Activated naive CD4-positive, alpha-beta T cell treated with anti-CD3 and anti-CD28 coated beads, Interleukin-2, amount 50 U/mL, for 72 hours (primary cell): ENCODE measurements at regions not wholly inside any gene's neighbourhood (a gene's known extent, or its start where the extent isn't known, plus 50 kb on each side); places are given as distances from the start of the nearest gene placed in this dataset.

Experiments
- ATAC-seq, 2 donors: fragments of 150-1000 bp; cut with Tn5 transposase; 2 replicates each; pipeline ENCODE4 v1.10.0; 2021; ENCODE audit warnings: mild to moderate bottlenecking in 2 of 2, moderate library complexity in 2 of 2
- DNase-seq, 2 donors: peaks; one replicate each; pipeline ENCODE4 v3.0.0; 2021 to 2022; ENCODE audit warnings: low spot score in 2 of 2
- H3K27ac Mint-ChIP-seq, 2 donors: one replicate each; pipeline ENCODE4 v1.8.0; 2022; ENCODE audit warnings: mild to moderate bottlenecking in 2 of 2, mixed read lengths in 2 of 2
- H3K36me3 Mint-ChIP-seq, 2 donors: one replicate each; pipeline ENCODE4 v1.8.0; 2022; ENCODE audit warnings: mixed read lengths in 2 of 2
- H3K9me3 Mint-ChIP-seq, 2 donors: one replicate each; pipeline ENCODE4 v1.8.0; 2022; ENCODE audit warnings: mixed read lengths in 2 of 2

- H3K9me3 Mint-ChIP-seq = peaks cover 19 to 22% of the 10 kb centered on the region in 2 donors
- no peak for ATAC-seq
Measured at GRCh38 chr2:75277111-75277510, 77.8 kb upstream of the TACR1 start.

GRCh38 chr2:75276093-75277029, 77.0 kb upstream of the TACR1 start:
- no peak for ATAC-seq
- Mint-ChIP-seq H3K27ac (no peak overlapping the region), H3K9me3 (peaks cover 15 to 22% of the 10 kb centered on the region in 2 donors), H3K36me3 (peaks cover 0 to 53% of the 10 kb centered on the region in 2 donors)
- no peak for DNase-seq

More at GRCh38 chr2:75277111-75277510, 77.8 kb upstream of the TACR1 start:
- Mint-ChIP-seq H3K27ac (no peak overlapping the region), H3K36me3 (peaks cover 0 to 51% of the 10 kb centered on the region in 2 donors)
- DNase-seq = no peak

DNA sequence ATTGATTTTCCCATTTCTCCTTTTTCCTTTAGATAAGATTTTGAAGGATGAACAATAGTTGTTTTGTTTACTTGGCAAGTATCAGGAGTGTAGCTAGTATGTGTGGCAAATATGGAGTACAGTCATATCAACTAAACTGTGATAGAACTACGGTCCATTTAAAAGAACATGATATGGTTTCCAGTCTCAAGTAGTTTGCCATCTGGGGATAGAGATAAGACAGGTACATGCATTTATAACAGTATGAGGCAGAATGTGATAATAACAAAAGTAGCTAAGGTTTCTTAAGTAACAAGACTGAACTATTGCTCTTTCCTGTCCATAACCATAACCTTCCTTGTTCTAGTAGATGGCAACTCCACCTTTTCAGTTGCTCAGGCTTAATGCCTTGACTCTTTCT, 75.6 kb upstream of the TACR1 start:
- Mint-ChIP-seq H3K36me3 (peaks cover 0 to 61% of the 10 kb centered on the region in 2 donors), H3K27ac (no peak overlapping the region), H3K9me3 (peaks cover 18 to 30% of the 10 kb centered on the region in 2 donors)
- DNase-seq (no peak), ATAC-seq (no peak)

- Mint-ChIP-seq H3K9me3 (peaks cover 26 to 29% of the 10 kb centered on the region in 2 donors), H3K27ac (no peak overlapping the region), H3K36me3 (peaks cover 0 to 35% of the 10 kb centered on the region in 2 donors)
- ATAC-seq = no peak
- DNase-seq = no peak
Measured at GRCh38 chr2:75268112-75268511, 68.8 kb upstream of the TACR1 start.

DNA sequence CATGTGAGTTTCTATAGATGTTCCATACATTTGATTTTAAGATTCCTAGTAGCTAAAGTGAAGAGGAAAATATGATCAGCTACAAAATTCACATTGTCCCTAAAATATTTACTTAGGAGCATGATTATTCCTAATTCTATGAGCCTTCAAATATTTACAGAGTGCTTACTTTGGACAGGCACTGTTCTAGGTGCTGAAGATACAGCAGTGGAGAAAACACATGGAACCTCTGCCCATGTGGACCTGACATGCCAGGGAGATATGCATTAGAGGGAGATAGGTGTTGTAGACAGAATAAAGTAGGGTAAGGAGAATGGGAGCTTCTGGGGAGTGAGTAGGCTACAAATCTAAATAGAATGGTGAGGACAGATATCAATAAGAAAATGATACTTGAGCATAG, 62.6 kb upstream of the TACR1 start:
- Mint-ChIP-seq H3K36me3 (peaks cover 0 to 33% of the 10 kb centered on the region in 2 donors), H3K9me3 (peaks cover 39 to 44% of the 10 kb centered on the region in 2 donors), H3K27ac (no peak overlapping the region)
- DNase-seq (no peak), ATAC-seq (no peak)

- H3K36me3 Mint-ChIP-seq = peaks cover 0 to 28% of the 10 kb centered on the region in 2 donors
- no peak overlapping the region for H3K27ac Mint-ChIP-seq
- ATAC-seq (no peak), DNase-seq (no peak)
- H3K9me3 Mint-ChIP-seq = peaks cover 39 to 40% of the 10 kb centered on the region in 2 donors
Measured at GRCh38 chr2:75260946-75261345, 61.6 kb upstream of the TACR1 start.

DNA sequence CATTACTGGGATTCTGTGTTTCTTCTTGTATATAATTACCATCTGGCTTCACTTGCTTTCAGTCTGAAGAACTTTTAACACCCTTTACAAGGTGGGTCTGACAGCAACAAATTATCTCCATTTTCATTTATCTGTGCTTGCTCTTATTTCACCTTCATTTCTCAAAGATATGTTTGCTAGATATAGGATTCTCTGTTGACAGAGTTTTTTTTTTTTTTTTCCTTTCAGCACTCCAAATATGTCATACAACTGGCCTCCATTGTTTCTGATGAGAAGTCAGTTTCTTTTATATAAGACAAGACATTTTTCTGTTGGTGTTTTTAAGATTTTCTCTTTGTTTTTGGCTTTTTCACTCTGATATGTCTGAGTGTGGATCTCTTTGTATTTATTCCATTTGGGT, 59.3 kb upstream of the TACR1 start:
- ATAC-seq (no peak), DNase-seq (no peak)
- Mint-ChIP-seq H3K36me3 (peaks cover 0 to 18% of the 10 kb centered on the region in 2 donors), H3K9me3 (peaks cover 28 to 30% of the 10 kb centered on the region in 2 donors), H3K27ac (no peak overlapping the region)

- no peak overlapping the region for H3K27ac Mint-ChIP-seq
- no peak for ATAC-seq
- peaks cover 0 to 14% of the 10 kb centered on the region in 2 donors for H3K36me3 Mint-ChIP-seq
- H3K9me3 Mint-ChIP-seq = peaks cover 20 to 27% of the 10 kb centered on the region in 2 donors
- no peak for DNase-seq
Measured at GRCh38 chr2:75256485-75256884, 57.2 kb upstream of the TACR1 start.

DNA sequence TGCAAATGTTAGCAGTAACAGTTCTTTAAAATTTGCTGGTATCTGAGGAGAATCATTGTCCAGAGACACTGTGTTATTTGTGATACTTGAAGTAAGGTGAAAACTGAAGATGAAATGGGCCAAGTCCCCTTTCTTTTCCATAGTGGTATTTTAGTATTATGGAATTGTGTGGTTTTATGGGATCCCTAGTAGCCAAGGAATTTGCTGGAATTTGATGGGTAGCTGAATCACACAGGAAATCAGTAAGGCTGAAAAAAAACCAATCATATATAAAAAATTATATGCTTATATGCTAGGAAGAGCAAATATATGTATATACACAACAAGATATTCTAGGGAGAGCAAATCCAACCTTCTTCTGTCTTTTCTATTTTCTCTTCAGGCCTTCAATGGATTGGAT, 54.2 kb upstream of the TACR1 start:
- Mint-ChIP-seq H3K36me3 (peaks cover 5 to 11% of the 10 kb centered on the region in 2 donors), H3K27ac (no peak overlapping the region), H3K9me3 (peaks cover 18 to 22% of the 10 kb centered on the region in 2 donors)
- no peak for DNase-seq
- ATAC-seq = no peak

DNA sequence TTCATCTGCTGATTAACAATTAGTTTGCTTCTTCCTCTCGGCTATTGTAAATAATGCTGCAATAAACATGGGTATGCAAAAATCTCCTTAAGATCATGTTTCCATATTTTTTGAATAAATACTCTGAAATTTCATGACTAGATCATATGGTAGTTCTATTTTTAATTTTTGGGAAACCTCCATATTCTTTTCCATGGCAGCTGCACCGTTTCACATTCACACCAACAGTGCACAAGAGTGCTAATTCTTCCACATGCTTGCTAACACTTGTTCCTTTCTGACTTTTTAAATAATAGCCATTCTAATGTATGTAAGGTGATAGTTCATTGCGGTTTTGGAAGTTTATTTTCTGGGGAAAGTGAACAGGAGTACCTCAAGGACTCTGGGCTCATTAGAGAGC, 52.6 kb upstream of the TACR1 start:
- H3K27ac Mint-ChIP-seq = no peak overlapping the region
- DNase-seq = no peak
- peaks cover 5 to 11% of the 10 kb centered on the region in 2 donors for H3K36me3 Mint-ChIP-seq
- H3K9me3 Mint-ChIP-seq = peaks cover 18 to 21% of the 10 kb centered on the region in 2 donors
- ATAC-seq = no peak
